Effector memory CD8-positive, alpha-beta T cell (primary cell): ENCODE measurements at regions not wholly inside any gene's neighbourhood (a gene's known extent, or its start where the extent isn't known, plus 50 kb on each side); places are given as distances from the start of the nearest gene placed in this dataset.
"Not testable (repeated sequence)": the region's sequence is repeated elsewhere in the genome, so short reads cannot be mapped to it uniquely, and the experiment has no call there.

Source experiments
- ATAC-seq: fragments of 150-1000 bp; cut with Tn5 transposase; replicated peaks from 2 replicates; pipeline ENCODE4 v1.10.0; 2021; ENCODE audit warnings: mild to moderate bottlenecking, moderate library complexity
- DNase-seq, 3 experiments: peaks; one replicate each; pipeline ENCODE4 v3.0.0; 2021
- H3K27ac Mint-ChIP-seq, 2 donors: one replicate each; pipeline ENCODE4 v1.8.0; 2022; ENCODE audit warnings: mild to moderate bottlenecking in 2 of 2, mixed read lengths in 2 of 2, moderate library complexity in 2 of 2
- H3K27me3 Mint-ChIP-seq, 2 donors: one replicate each; pipeline ENCODE4 v1.8.0; 2022; ENCODE audit warnings: mixed read lengths in 2 of 2
- H3K36me3 Mint-ChIP-seq: one replicate; pipeline ENCODE4 v1.8.0; 2022; ENCODE audit warnings: mild to moderate bottlenecking, moderate library complexity, mixed read lengths; ENCODE audit not compliant: insufficient read depth
- H3K4me1 Mint-ChIP-seq, 2 donors: one replicate each; pipeline ENCODE4 v1.8.0; 2022; ENCODE audit warnings: low read depth in 2 of 2, mixed read lengths in 2 of 2
- H3K4me3 Mint-ChIP-seq, 2 donors: one replicate each; pipeline ENCODE4 v1.8.0; 2022; ENCODE audit warnings: mild to moderate bottlenecking in 2 of 2, mixed read lengths in 2 of 2, moderate library complexity in 2 of 2
- H3K9me3 Mint-ChIP-seq, 2 donors: one replicate each; pipeline ENCODE4 v1.8.0; 2022; ENCODE audit warnings: mixed read lengths in 2 of 2

GRCh38 chr4:62471021-62471420 is 1270.9 kb downstream of the ADGRL3 start:
- H3K4me1 Mint-ChIP-seq, result no peaks in the 10 kb centered on the region
- H3K36me3 Mint-ChIP-seq, result peaks cover 3% of the 10 kb centered on the region
- DNase-seq (no peak), ATAC-seq (no peak)
- no peak overlapping the region for H3K4me3 Mint-ChIP-seq
- no peaks in the 10 kb centered on the region for H3K27me3 Mint-ChIP-seq
- peaks cover 13 to 15% of the 10 kb centered on the region in 2 donors for H3K9me3 Mint-ChIP-seq
- no peak overlapping the region for H3K27ac Mint-ChIP-seq

- DNase-seq, result no peak
- Mint-ChIP-seq H3K27me3 (no peaks in the 10 kb centered on the region), H3K36me3 (peaks cover 3% of the 10 kb centered on the region), H3K4me1 (no peaks in the 10 kb centered on the region), H3K9me3 (peaks cover 11 to 14% of the 10 kb centered on the region in 2 donors), H3K4me3 (no peak overlapping the region), H3K27ac (no peak overlapping the region)
- no peak for ATAC-seq
Measured at GRCh38 chr4:62470421-62470983, 1270.4 kb downstream of the ADGRL3 start.

GRCh38 chr4:62470020-62470419 is 1269.9 kb downstream of the ADGRL3 start:
- Mint-ChIP-seq H3K4me3 (no peak overlapping the region), H3K36me3 (peaks cover 3% of the 10 kb centered on the region), H3K27me3 (no peaks in the 10 kb centered on the region), H3K4me1 (no peaks in the 10 kb centered on the region), H3K9me3 (peaks cover 12 to 14% of the 10 kb centered on the region in 2 donors), H3K27ac (no peak overlapping the region)
- DNase-seq, result no peak
- ATAC-seq, result no peak

DNA sequence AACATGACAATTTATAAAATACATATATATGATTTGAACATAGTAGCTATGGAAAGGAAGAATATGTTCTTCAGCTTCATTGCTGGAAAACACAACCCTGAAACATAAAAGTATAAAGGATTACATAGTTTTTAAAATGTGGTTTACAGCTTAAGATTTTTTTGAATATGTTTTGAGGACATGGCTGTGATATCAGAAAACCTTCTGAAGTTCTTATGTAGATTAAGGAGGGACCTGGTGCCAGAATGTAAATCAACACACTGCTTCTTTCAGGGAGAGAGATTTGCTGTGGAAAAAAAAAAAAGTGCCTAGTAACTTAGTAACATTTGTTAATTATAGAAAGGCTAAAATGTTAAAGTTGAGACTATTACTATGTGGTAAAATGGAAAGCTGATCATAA is 1261.8 kb downstream of the ADGRL3 start:
- no peaks in the 10 kb centered on the region for H3K4me1 Mint-ChIP-seq
- no peak for DNase-seq
- no peak for ATAC-seq
- peaks cover 10 to 13% of the 10 kb centered on the region in 2 donors for H3K9me3 Mint-ChIP-seq
- no peaks in the 10 kb centered on the region for H3K27me3 Mint-ChIP-seq
- H3K27ac Mint-ChIP-seq, result no peak overlapping the region
- no peaks in the 10 kb centered on the region for H3K36me3 Mint-ChIP-seq
- no peak overlapping the region for H3K4me3 Mint-ChIP-seq

DNA sequence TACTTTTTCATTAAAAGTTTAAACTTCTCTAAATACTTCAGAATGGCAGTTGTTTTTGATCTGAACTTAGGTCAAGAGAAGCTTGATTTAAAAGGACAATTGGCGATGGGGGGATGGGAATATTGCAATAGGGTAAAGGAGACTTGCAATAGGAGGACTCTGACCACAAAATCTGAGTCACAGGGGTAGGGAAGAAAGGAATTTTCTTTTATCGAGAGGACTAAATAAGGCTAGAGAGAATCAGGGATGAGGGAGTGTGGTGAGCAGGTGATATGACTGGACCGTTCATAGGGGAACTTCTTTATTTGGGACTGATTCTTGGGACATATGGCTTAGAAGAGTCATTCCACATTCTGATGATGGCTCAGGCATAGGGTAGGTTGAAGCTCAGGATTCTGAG is 1260.2 kb downstream of the ADGRL3 start:
- Mint-ChIP-seq H3K27me3 (no peaks in the 10 kb centered on the region), H3K4me3 (no peak overlapping the region), H3K9me3 (peaks cover 0 to 11% of the 10 kb centered on the region in 2 donors), H3K27ac (no peak overlapping the region), H3K36me3 (no peaks in the 10 kb centered on the region), H3K4me1 (no peaks in the 10 kb centered on the region)
- ATAC-seq (no peak), DNase-seq (no peak)

DNA sequence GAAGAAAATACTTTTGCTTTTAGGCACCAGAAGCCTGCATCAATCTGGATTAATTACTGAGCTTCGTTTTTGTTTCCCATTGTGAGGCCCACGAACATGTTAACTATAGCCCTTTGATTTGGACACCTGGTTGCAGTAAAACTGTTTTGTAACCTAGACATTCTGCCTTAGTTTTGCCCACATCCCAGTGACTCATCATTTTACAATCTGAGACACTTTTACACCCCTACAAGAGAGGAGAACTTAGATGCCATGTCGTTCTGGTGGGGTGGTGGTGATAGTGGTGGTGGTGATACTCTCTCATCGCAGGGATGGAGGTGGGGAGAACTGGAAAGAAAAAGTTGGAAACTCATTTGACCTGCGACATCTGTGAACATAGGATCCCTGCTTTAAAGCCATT is 1257.2 kb downstream of the ADGRL3 start:
- no peak for DNase-seq
- Mint-ChIP-seq H3K36me3 (no peaks in the 10 kb centered on the region), H3K4me1 (no peaks in the 10 kb centered on the region), H3K9me3 (peaks cover 9 to 10% of the 10 kb centered on the region in 2 donors), H3K27ac (no peak overlapping the region), H3K27me3 (no peaks in the 10 kb centered on the region), H3K4me3 (no peak overlapping the region)
- no peak for ATAC-seq

DNA sequence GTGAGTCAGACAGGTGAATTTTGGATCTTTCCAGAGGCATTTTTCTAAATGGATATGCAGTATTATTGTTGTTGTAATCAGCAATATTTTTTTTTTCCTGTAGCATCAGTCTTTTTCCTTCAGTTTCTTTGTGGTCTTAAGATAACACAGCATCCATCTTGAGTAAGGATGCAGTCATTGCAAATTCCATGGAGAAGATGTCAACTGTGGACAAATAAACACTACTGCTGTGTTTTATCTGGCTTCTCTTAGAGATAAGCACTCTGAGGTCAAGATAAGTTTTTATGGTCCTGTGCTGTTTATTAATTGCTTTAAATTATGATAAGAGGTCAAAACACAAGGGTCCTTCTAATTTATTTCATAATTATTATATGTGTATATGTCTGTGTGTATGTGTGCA is 1255.7 kb downstream of the ADGRL3 start:
- no peak overlapping the region for H3K4me3 Mint-ChIP-seq
- H3K27me3 Mint-ChIP-seq, result no peaks in the 10 kb centered on the region
- no peak overlapping the region for H3K27ac Mint-ChIP-seq

DNA sequence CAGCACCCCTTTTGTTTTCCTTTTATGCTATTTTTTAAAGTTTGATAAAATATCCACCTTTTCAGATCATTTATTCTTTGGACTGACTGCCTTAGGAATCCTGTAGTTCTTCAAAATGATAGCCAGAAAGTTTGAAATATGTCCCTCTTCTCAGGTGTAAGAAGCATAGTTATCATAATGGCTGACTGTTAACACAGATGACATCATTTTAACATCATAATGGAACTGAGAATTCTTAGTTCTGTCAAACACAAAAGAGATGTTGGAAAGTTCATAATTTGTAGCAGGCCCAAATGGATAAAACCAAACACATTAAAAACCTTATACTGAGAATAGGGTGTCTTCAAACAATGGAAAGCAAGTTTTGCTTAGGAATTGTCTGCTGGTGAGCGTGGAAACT is 1254.4 kb downstream of the ADGRL3 start:
- DNase-seq, result no peak
- H3K4me1 Mint-ChIP-seq, result no peaks in the 10 kb centered on the region
- H3K27me3 Mint-ChIP-seq, result no peaks in the 10 kb centered on the region
- H3K9me3 Mint-ChIP-seq, result peaks cover 5 to 10% of the 10 kb centered on the region in 2 donors
- H3K4me3 Mint-ChIP-seq, result no peak overlapping the region
- no peaks in the 10 kb centered on the region for H3K36me3 Mint-ChIP-seq
- no peak for ATAC-seq
- no peak overlapping the region for H3K27ac Mint-ChIP-seq

More for the DNA sequence above, 1255.7 kb downstream of the ADGRL3 start:
- H3K36me3 Mint-ChIP-seq, result no peaks in the 10 kb centered on the region
- no peak for ATAC-seq
- H3K9me3 Mint-ChIP-seq, result peaks cover 9 to 10% of the 10 kb centered on the region in 2 donors
- H3K4me1 Mint-ChIP-seq, result no peaks in the 10 kb centered on the region
- no peak for DNase-seq

- DNase-seq (no peak), ATAC-seq (no peak)
- peaks cover 2 to 10% of the 10 kb centered on the region in 2 donors for H3K9me3 Mint-ChIP-seq
- no peaks in the 10 kb centered on the region for H3K36me3 Mint-ChIP-seq
- no peaks in the 10 kb centered on the region for H3K27me3 Mint-ChIP-seq
- H3K4me1 Mint-ChIP-seq, result no peaks in the 10 kb centered on the region
- H3K4me3 Mint-ChIP-seq, result no peak overlapping the region
- no peak overlapping the region for H3K27ac Mint-ChIP-seq
Measured at GRCh38 chr4:62450740-62451139, 1250.6 kb downstream of the ADGRL3 start.

GRCh38 chr4:62449538-62449937 is 1249.4 kb downstream of the ADGRL3 start:
- no peaks in the 10 kb centered on the region for H3K27me3 Mint-ChIP-seq
- no peak for DNase-seq
- H3K27ac Mint-ChIP-seq, result no peak overlapping the region
- no peak overlapping the region for H3K4me3 Mint-ChIP-seq
- no peaks in the 10 kb centered on the region for H3K36me3 Mint-ChIP-seq
- H3K4me1 Mint-ChIP-seq, result no peaks in the 10 kb centered on the region
- no peak for ATAC-seq
- peaks cover 2 to 10% of the 10 kb centered on the region in 2 donors for H3K9me3 Mint-ChIP-seq

- no peak overlapping the region for H3K4me3 Mint-ChIP-seq
- no peaks in the 10 kb centered on the region for H3K4me1 Mint-ChIP-seq
- DNase-seq (no peak), ATAC-seq (no peak)
- no peaks in the 10 kb centered on the region for H3K36me3 Mint-ChIP-seq
- H3K27ac Mint-ChIP-seq, result no peak overlapping the region
- peaks cover 0 to 7% of the 10 kb centered on the region in 2 donors for H3K9me3 Mint-ChIP-seq
- no peaks in the 10 kb centered on the region for H3K27me3 Mint-ChIP-seq
Measured at GRCh38 chr4:62448911-62449310, 1248.8 kb downstream of the ADGRL3 start.

GRCh38 chr4:62439051-62439450 is 1238.9 kb downstream of the ADGRL3 start:
- Mint-ChIP-seq H3K4me3 (no peak overlapping the region), H3K4me1 (no peaks in the 10 kb centered on the region), H3K9me3 (peaks cover 14% of the 10 kb centered on the region in 2 donors), H3K36me3 (no peaks in the 10 kb centered on the region), H3K27ac (no peak overlapping the region), H3K27me3 (no peaks in the 10 kb centered on the region)
- no peak for DNase-seq
- no peak for ATAC-seq

- H3K9me3 Mint-ChIP-seq, result peaks cover 8 to 9% of the 10 kb centered on the region in 2 donors
- ATAC-seq (no peak), DNase-seq (no peak)
- H3K27ac Mint-ChIP-seq, result no peak overlapping the region
- H3K4me3 Mint-ChIP-seq, result no peak overlapping the region
- H3K27me3 Mint-ChIP-seq, result no peaks in the 10 kb centered on the region
- no peaks in the 10 kb centered on the region for H3K36me3 Mint-ChIP-seq
- no peaks in the 10 kb centered on the region for H3K4me1 Mint-ChIP-seq
Measured at GRCh38 chr4:62434921-62435320, 1234.8 kb downstream of the ADGRL3 start.

DNA sequence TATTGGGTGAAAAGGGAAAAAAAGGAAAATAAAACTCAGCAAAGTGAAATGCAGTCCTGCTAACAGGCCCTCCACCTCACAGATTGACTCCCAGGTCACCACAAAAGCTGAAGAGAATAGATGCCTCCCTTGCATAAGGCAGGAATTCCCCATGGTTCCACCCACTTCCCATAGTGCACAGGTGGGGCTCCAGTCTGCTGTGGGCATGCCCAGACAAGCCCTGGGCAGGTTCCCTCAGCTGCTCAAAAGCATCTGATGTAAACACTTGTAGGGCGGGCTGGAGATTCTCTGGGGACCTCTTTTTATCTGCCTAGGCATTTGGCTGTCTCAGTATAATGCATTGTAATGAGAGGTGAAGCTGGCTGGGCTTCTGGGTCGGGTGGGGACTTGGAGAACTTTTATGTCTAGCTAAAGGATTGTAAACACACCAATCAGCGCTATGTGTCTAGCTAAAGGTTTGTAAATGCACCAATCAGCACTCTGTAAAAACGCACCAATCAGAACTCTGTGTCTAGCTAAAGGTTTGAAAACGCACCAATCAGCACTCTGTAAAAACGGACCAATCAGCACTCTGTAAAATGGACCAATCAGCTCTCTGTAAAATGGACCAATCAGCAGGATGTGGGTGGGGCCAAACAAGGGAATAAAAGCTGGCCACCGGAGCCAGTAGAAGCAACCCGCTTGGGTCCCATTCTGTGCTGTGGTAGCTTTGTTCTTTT is 1231.5 kb downstream of the ADGRL3 start:
- not testable (repeated sequence) for ATAC-seq, DNase-seq, H3K27me3 Mint-ChIP-seq, H3K4me3 Mint-ChIP-seq, H3K4me1 Mint-ChIP-seq, H3K27ac Mint-ChIP-seq, H3K36me3 Mint-ChIP-seq
- H3K9me3 Mint-ChIP-seq, result peaks cover 10 to 16% of the 10 kb centered on the region in 2 donors
